CD14-positive monocyte (primary cell): ENCODE measurements at regions not wholly inside any gene's neighbourhood (a gene's known extent, or its start where the extent isn't known, plus 50 kb on each side); places are given as distances from the start of the nearest gene placed in this dataset.

Experiments
- DNase-seq, 3 donors: peaks; one replicate each; pipeline ENCODE4 v3.0.0-alpha.2; 2011 to 2022
- H2AFZ ChIP-seq: 2 replicates; pipeline ENCODE4 v1.6.0; 2012; ENCODE audit warnings: mild to moderate bottlenecking, low read depth, low read length, inconsistent platforms; ENCODE audit not compliant: insufficient read depth, poor library complexity, severe bottlenecking
- H3K27ac ChIP-seq, 2 donors: 1 replicate in 1 of 2; 2 replicates in 1 of 2; pipeline ENCODE4 v1.5.1; 2012 to 2013; ENCODE audit warnings: low read length in 2 of 2, control low read depth in 1 of 2, inconsistent platforms in 1 of 2, low read depth in 1 of 2, mild to moderate bottlenecking in 1 of 2
- H3K27me3 ChIP-seq, 2 donors: one replicate each; pipeline versions ENCODE4 v1.6.0 to v1.6.1; 2011 to 2013; ENCODE audit warnings: low read length in 2 of 2; ENCODE audit not compliant: control insufficient read depth in 2 of 2, insufficient read depth in 2 of 2
- H3K36me3 ChIP-seq, 2 donors: replicated peaks in 1 of 2; 1 replicate in 1 of 2; 2 replicates in 1 of 2; pipeline versions ENCODE4 v1.5.1 to v1.6.1; 2012 to 2013; ENCODE audit warnings: low read length in 2 of 2, control low read depth in 1 of 2, inconsistent platforms in 1 of 2, mild to moderate bottlenecking in 1 of 2; ENCODE audit not compliant: insufficient read depth in 2 of 2, control insufficient read depth in 1 of 2
- H3K4me1 ChIP-seq, 2 donors: 1 replicate in 1 of 2; 2 replicates in 1 of 2; pipeline versions ENCODE4 v1.5.1 to v1.6.1; 2012 to 2013; ENCODE audit warnings: low read length in 2 of 2, control low read depth in 1 of 2, inconsistent platforms in 1 of 2, mild to moderate bottlenecking in 1 of 2, moderate library complexity in 1 of 2; ENCODE audit not compliant: insufficient read depth in 2 of 2, control insufficient read depth in 1 of 2
- H3K4me2 ChIP-seq: replicated peaks from 2 replicates; pipeline ENCODE3; 2012; ENCODE audit warnings: low read length, moderate library complexity, mild to moderate bottlenecking; ENCODE audit not compliant: poor library complexity, severe bottlenecking; ENCODE audit errors: extremely low read depth
- H3K4me3 ChIP-seq, 3 experiments: fragments of 200-600 bp in 1 of 3; sonication (generic) in 1 of 3; replicated peaks in 1 of 3; 1 replicate in 2 of 3; 2 replicates in 1 of 3; pipeline ENCODE4 v1.5.1; 2011 to 2013; ENCODE audit warnings: low read length in 3 of 3, mild to moderate bottlenecking in 3 of 3, control low read depth in 2 of 3, low read depth in 2 of 3, inconsistent platforms in 1 of 3, moderate library complexity in 1 of 3
- H3K79me2 ChIP-seq: 2 replicates; pipeline ENCODE4 v1.6.0; 2012; ENCODE audit warnings: mild to moderate bottlenecking, control low read depth, inconsistent platforms, low read length, moderate library complexity; ENCODE audit not compliant: insufficient read depth
- H3K9ac ChIP-seq: 2 replicates; pipeline ENCODE4 v1.6.0; 2017; ENCODE audit warnings: low read length, mild to moderate bottlenecking; ENCODE audit not compliant: insufficient read depth, poor library complexity, severe bottlenecking
- H3K9me3 ChIP-seq, 2 donors: replicated peaks in 1 of 2; 1 replicate in 1 of 2; 2 replicates in 1 of 2; pipeline versions ENCODE4 v1.5.1 to v1.6.1; 2012 to 2013; ENCODE audit warnings: low read length in 2 of 2, control low read depth in 1 of 2; ENCODE audit not compliant: control insufficient read depth in 1 of 2, insufficient read depth in 1 of 2
- H4K20me1 ChIP-seq: 2 replicates; pipeline ENCODE4 v1.6.0; 2012; ENCODE audit warnings: mild to moderate bottlenecking, low read length, control low read depth, moderate library complexity; ENCODE audit not compliant: insufficient read depth
- H3K27ac Mint-ChIP-seq, 7 donors: one replicate each; pipeline ENCODE4 v1.8.0; 2020; ENCODE audit warnings: mild to moderate bottlenecking in 7 of 7, mixed read lengths in 7 of 7, moderate library complexity in 6 of 7, inconsistent platforms in 2 of 7
- H3K27me3 Mint-ChIP-seq, 3 donors: one replicate each; pipeline ENCODE4 v1.8.0; 2021 to 2022; ENCODE audit warnings: low read depth in 3 of 3, mild to moderate bottlenecking in 3 of 3, mixed read lengths in 3 of 3, moderate library complexity in 3 of 3, inconsistent platforms in 1 of 3
- H3K36me3 Mint-ChIP-seq, 2 donors: one replicate each; pipeline ENCODE4 v1.8.0; 2020; ENCODE audit warnings: mixed read lengths in 2 of 2, inconsistent platforms in 1 of 2, mild to moderate bottlenecking in 1 of 2
- H3K4me1 Mint-ChIP-seq: one replicate; pipeline ENCODE4 v1.8.0; 2020; ENCODE audit warnings: mild to moderate bottlenecking, mixed read lengths
- H3K4me3 Mint-ChIP-seq, 2 donors: one replicate each; pipeline ENCODE4 v1.8.0; 2020; ENCODE audit warnings: mild to moderate bottlenecking in 2 of 2, mixed read lengths in 2 of 2, moderate library complexity in 1 of 2
- H3K9me3 Mint-ChIP-seq, 7 donors: one replicate each; pipeline ENCODE4 v1.8.0; 2020 to 2022; ENCODE audit warnings: mixed read lengths in 7 of 7, mild to moderate bottlenecking in 6 of 7, moderate library complexity in 6 of 7, inconsistent platforms in 2 of 7
- WGBS: methylation state at CpG from one replicate; pipeline ENCODE4 v1.1.5; 2013; ENCODE audit warnings: missing lambda C conversion rate; ENCODE audit not compliant: insufficient coverage; 5-methylcytosine and 5-hydroxymethylcytosine counted together
- intact Hi-C, 2 donors: fragments of 100-400 bp; cut with micrococcal nuclease; formaldehyde crosslinking; loops; one replicate each; pipeline versions ENCODE4 v1.15.0 to v1.15.1; 2023
- TF ChIP-seq, protein P1 (sequence below): fragments of 200-600 bp; IDR thresholded peaks from one replicate; pipeline ENCODE4 v1.8.0; 2022; ENCODE audit warnings: antibody characterized with exemption, mild to moderate bottlenecking

DNA sequence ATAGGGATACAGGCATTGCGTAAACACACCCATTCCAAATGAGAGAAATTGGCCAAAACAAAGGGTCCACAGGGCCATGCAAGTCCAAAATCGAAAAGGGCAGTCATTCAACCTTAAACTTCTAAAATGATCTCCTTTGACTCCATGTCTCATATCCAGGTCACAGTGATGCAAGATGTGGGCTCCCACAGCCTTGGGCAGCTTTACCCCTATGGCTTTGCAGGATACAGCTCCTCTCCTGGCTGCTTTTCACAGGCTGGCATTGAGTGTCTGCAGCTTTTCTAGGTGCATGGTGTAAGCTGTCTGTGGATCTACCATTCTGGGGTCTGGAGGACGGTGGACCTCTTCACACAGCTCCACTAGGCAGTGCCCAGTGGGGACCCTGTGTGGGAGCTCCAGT, 744.5 kb downstream of the QKI start:
- H3K36me3 ChIP-seq = no peaks in the 10 kb centered on the region
- WGBS = 93% methylated on average over 2 of the region's 3 CpGs

DNA sequence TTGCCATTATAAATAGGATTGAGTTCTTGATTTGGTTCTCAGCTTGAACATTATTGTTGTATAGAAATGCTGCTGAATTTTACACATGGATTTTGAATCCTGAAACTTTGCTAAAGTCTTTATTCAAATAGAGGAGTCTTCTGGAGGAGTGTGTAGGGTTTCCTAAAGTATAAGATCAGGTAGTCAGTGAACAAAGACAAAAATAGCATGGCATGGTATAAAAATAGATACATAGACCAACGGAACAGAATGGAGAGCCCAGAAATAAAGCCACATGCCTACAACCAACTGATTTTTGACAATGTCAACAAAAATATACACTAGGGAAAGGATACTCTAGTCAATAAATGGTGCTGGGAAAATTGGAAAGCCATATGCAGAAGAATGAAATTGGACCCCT, 740.1 kb downstream of the QKI start:
- peaks cover 7 to 29% (median 11%) of the 10 kb centered on the region in 7 donors for H3K9me3 Mint-ChIP-seq
- no peak overlapping the region for H3K27ac Mint-ChIP-seq
- H3K27ac ChIP-seq = no peak overlapping the region
- no peak overlapping the region for H3K4me3 Mint-ChIP-seq
- no peaks in the 10 kb centered on the region for H4K20me1 ChIP-seq
- H3K36me3 ChIP-seq = no peaks in the 10 kb centered on the region
- no peaks in the 10 kb centered on the region for H3K4me1 ChIP-seq
- H3K9ac ChIP-seq = no peak overlapping the region
- H3K36me3 Mint-ChIP-seq = no peaks in the 10 kb centered on the region
- H3K27me3 Mint-ChIP-seq = peaks cover 0 to 1% (median 0%) of the 10 kb centered on the region in 3 donors
- TF ChIP-seq, protein P1, sequence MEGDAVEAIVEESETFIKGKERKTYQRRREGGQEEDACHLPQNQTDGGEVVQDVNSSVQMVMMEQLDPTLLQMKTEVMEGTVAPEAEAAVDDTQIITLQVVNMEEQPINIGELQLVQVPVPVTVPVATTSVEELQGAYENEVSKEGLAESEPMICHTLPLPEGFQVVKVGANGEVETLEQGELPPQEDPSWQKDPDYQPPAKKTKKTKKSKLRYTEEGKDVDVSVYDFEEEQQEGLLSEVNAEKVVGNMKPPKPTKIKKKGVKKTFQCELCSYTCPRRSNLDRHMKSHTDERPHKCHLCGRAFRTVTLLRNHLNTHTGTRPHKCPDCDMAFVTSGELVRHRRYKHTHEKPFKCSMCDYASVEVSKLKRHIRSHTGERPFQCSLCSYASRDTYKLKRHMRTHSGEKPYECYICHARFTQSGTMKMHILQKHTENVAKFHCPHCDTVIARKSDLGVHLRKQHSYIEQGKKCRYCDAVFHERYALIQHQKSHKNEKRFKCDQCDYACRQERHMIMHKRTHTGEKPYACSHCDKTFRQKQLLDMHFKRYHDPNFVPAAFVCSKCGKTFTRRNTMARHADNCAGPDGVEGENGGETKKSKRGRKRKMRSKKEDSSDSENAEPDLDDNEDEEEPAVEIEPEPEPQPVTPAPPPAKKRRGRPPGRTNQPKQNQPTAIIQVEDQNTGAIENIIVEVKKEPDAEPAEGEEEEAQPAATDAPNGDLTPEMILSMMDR = no peak
- no peaks in the 10 kb centered on the region for H3K27me3 ChIP-seq
- H3K79me2 ChIP-seq = no peaks in the 10 kb centered on the region
- no peaks in the 10 kb centered on the region for H3K4me1 Mint-ChIP-seq
- H3K4me2 ChIP-seq = no peak overlapping the region
- H3K9me3 ChIP-seq = peaks cover 14 to 24% of the 10 kb centered on the region in 2 donors
- DNase-seq = no peak
- H3K4me3 ChIP-seq = no peak overlapping the region
- intact Hi-C loops = no loop called here
- no peak overlapping the region for H2AFZ ChIP-seq
- WGBS = no CpG with 5 or more reads among the region's 1 CpG

More for the DNA sequence above, 744.5 kb downstream of the QKI start:
- no peak overlapping the region for H3K4me2 ChIP-seq
- TF ChIP-seq, protein P1 = no peak
- no peaks in the 10 kb centered on the region for H3K4me1 ChIP-seq
- intact Hi-C loops = no loop called here
- no peaks in the 10 kb centered on the region for H3K36me3 Mint-ChIP-seq
- H3K4me1 Mint-ChIP-seq = no peaks in the 10 kb centered on the region
- H3K9me3 ChIP-seq = peaks cover 10 to 20% of the 10 kb centered on the region in 2 donors
- DNase-seq = no peak
- peaks cover 2 to 27% (median 17%) of the 10 kb centered on the region in 7 donors for H3K9me3 Mint-ChIP-seq
- no peak overlapping the region for H3K27ac ChIP-seq
- no peak overlapping the region for H3K4me3 Mint-ChIP-seq
- no peak overlapping the region for H3K4me3 ChIP-seq
- no peak overlapping the region for H2AFZ ChIP-seq
- no peaks in the 10 kb centered on the region for H3K79me2 ChIP-seq
- no peaks in the 10 kb centered on the region for H3K27me3 ChIP-seq
- H3K9ac ChIP-seq = no peak overlapping the region
- H3K27ac Mint-ChIP-seq = no peak overlapping the region
- peaks cover 0 to 1% (median 0%) of the 10 kb centered on the region in 3 donors for H3K27me3 Mint-ChIP-seq
- no peaks in the 10 kb centered on the region for H4K20me1 ChIP-seq
